DMS114 treated with DMSO at 0.1 percent for 48 hours (cell line): ENCODE measurements at regions not wholly inside any gene's neighbourhood (a gene's known extent, or its start where the extent isn't known, plus 50 kb on each side); places are given as distances from the start of the nearest gene placed in this dataset.

Experiments
- DNase-seq: peaks from one replicate; lab custom pipeline; 2025; ENCODE audit not compliant: unreplicated experiment; lab: John Stamatoyannopoulos, UW

DNA sequence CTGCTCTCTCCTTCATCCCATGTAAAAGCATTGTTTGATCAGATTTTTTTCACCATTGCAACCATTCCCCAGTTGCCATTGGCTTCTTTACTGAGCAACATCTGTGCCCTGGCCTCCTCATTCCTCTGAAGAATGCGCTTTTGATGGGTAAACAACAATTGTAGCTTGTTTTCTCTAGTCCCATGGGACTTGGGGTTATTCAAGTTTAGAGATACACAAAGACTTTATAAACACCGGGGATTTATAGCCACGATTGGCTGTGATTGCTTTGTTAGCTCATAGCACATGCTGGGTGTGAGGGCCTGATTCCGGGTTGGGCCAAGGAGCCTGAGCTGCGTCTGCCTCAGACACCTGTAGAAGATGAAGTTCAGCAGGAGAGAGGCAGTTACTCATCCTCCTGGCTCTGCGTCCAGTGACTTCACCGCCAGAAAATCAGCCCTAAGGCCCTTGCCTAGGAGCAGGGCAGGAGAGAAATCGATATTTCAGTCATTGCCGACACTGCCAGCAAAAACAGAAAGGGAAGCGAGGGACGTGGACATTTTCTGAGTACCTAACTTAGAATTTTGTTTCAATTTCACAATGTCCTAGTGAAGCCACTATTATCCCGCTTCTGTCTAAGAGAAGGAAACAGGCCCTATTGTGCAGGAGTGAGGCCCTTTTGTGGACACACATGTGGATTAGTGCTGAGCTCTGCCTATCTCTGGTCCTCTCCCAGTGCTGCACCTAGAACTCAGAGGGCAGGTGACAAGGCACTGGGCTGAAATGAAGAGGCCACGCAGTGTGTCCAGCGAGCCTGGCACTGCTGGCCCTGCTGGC lies 159.8 kb upstream of the USP24 start:
- DNase-seq, result no peak

DNA sequence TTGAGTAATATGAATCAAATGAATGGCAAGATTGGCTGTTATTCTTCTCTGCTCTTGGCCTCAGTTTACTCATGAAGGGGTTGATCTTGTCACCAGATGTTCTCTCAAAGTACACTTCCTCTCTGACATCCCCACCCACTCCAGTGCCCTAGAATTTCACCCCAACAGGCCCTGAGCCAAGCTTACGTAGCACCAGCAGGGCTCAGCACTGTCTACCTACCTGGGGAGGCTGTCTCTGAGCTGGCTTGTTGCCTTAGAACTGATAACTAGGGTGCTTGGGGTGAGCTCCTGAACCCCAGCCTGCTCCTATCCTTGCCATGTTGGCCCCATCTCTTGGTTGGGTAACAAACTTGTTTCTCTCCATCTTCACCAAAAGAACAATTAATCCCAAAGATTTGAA lies 159.1 kb upstream of the USP24 start:
- DNase-seq, result no peak

DNA sequence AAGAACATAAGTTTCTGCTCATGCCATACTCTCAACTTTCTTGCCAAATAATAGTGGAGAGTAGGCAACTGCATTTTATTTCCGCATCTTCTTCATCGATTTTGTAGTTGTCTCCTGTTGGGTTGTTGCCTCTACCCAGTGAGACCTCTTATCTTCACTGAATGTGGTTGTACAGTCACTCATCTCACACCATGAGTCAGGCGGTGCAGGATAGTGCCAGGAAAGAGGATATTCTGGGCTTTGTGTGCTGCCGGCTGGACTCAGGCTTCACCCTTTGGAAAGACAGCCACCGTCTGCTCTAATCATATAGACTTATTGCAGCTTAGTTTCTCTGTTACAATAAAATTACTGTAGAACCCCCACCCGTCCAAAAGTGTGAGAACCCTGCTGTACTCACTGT lies 154.3 kb upstream of the USP24 start:
- no peak for DNase-seq

DNA sequence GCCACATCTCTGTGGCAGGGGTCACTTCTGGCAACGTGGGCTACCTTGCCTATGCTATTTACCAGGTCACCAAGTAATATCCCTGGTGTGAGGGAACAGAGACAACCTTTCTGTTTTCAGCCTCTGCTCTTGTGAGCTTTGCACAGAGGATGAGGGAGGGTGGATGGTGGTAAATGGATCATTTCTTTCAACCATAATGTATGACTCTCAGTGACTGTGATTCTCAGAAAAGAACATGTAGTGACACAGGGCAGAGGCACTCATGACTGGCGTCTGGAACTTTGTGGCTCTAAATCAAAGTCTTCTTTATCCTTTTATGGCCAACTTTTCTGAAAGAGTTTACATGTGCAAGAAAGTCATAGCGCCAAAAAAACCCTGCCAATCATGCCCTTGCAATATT lies 153.5 kb upstream of the USP24 start:
- DNase-seq, result no peak

DNA sequence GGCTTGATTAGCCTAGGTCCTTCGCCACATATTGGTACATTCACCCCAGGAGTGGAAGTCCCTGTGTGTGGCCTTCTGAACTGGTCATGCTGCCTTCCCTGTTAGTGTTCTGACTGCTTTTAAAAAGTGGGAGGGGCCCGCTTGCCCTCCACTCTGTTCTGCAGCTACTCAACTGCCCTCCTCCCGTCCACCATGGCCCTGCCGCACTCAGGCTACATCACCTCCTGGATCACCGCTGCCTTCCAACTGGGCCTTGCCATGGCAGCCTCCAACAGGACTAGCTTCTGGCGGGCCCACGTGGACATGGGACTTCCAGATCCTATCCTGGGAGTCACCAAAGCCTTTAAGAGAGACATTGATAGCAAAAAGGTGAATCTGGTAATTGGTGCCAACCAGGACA lies 152.1 kb upstream of the USP24 start:
- no peak for DNase-seq

- DNase-seq, result no peak
Measured at GRCh38 chr1:55364216-55364615, 149.1 kb upstream of the USP24 start.

- DNase-seq, result no peak
Measured at GRCh38 chr1:55363268-55363667, 148.1 kb upstream of the USP24 start.

- DNase-seq, result no peak
Measured at GRCh38 chr1:55362558-55362957, 147.4 kb upstream of the USP24 start.

DNA sequence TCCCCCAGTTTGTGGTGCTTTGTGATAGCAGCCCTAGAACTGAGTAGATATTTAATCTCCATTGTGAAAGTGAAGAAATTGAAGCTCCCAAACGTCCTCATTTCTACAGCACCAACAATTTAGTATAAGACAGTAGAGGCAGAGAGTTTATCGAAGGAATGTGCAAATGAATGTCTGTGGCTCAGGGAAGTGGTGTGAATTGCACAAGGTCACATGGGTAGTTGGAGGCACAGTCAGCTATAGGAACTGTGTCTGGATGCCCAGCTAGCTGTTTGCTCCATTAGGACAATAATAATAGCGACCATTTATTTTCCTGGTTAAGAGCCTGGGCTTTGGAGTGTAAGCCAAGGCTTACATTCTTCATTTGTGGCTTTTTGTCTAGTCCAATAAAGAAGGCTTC lies 144.4 kb upstream of the USP24 start:
- DNase-seq, result no peak

DNA sequence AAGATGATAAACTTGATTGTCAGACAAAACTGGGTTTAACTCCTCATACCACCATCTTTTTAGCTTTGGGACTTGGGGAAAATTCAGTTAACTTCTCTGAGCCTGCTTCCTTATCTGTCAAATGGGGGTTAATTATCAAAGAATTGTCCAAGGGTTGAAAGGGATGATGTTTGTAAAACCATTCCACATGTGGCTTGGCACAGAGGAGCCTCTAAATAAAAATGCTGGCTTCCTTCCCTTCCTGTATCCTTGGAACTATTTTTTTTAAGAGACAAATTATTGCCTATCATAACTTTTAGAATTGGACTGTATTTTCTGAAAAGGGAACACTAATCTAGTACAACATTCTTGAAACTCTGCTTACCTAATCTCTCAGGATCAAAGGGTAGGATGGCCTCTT lies 143.4 kb upstream of the USP24 start:
- no peak for DNase-seq

DNA sequence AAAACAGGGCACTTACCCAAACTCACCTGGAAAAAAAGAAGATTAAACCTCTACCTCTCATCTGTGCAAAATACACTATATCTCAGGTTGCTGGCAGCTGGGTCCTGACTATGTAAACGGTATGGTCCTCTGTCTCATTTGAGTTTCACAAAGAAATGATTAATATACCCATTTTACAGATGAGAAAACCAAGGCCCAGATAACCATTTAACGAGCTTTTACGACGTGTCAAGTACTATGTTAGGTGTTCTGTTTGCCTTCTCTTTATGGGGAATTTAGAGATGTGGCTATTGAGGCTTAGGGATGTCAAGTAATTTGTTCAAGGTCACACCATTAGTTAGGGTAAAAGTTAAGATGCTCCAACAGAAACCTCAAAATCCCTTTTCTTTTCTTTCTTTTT lies 140.4 kb upstream of the USP24 start:
- no peak for DNase-seq

- no peak for DNase-seq
Measured at GRCh38 chr1:55353707-55354620, 138.8 kb upstream of the USP24 start.

- DNase-seq, result no peak
Measured at GRCh38 chr1:55352811-55353180, 137.6 kb upstream of the USP24 start.

DNA sequence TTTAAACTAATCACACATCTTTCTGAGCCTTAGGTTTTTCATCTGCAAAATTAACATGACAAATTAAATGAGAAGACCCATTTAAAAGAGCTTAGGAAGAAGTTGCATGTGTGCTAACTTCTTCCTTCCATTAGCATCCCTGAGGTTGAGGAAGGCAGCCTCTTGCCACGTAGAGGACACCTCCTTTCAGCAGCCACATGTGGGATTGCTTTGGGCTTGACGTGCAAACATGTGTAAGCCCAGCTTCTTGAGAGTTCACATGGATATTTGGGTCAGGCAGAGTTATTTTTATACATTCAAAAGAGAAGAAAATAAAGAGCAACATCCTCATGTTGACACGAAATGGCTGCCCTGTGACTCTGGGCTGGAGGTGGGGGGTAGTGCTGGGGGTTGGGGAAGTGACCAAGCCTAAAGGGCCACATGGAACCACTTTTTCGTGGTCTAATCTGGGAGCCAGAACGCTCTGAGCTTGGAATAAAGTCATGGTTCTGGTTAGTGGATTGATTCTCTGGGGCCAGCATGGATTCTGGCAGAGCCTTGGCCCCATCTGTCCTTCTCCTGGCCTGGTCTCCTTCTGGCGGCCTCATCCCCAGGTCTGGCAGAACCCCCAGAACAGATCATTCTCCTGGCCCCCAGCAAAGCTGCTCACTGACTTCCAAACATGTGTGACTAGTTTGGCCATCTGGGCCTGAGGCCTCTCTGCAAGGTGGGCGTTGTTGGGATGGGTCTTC lies 137.1 kb upstream of the USP24 start:
- DNase-seq, result no peak

- DNase-seq, result no peak
Measured at GRCh38 chr1:55348356-55348755, 133.2 kb upstream of the USP24 start.

DNA sequence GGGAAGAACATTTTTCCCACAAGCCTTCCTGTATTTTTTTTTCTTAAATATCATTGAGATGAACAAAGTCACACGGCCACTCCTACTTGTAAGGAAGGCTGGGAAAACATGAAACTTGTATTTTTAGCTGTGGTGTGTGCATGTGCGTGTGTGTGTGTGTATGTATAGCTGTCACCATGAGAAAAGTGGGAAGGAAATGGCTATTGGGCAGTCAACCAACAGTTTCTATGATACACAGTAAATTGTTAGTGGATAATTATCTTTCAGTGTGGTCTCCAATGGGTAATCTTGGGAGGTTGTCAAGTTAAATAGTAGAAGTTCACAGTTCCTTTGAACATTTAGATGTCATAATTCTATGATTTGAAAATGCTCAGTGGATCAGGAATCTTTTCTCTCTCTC lies 132.7 kb upstream of the USP24 start:
- no peak for DNase-seq

- no peak for DNase-seq
Measured at GRCh38 chr1:55347041-55347440, 131.9 kb upstream of the USP24 start.

- no peak for DNase-seq
Measured at GRCh38 chr1:55346586-55346985, 131.4 kb upstream of the USP24 start.

DNA sequence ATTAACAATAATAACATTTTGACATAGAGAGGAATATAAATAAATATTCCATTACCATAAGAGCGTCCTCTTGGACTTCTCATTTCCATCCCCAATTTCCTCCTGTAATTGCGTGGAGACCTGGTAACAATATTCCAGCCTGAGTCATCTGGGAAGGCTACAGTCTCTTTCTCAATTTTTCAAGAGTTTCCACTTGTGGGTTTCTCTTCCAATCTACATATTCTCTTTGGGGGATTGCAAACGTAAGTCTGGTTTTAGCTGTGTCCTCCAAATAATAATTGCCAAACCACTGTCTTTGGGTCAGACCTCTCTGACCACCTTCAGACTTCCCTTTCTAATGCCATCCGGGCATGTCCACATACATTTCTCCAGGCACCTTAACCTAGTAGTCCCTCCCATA lies 124.5 kb upstream of the USP24 start:
- no peak for DNase-seq

DNA sequence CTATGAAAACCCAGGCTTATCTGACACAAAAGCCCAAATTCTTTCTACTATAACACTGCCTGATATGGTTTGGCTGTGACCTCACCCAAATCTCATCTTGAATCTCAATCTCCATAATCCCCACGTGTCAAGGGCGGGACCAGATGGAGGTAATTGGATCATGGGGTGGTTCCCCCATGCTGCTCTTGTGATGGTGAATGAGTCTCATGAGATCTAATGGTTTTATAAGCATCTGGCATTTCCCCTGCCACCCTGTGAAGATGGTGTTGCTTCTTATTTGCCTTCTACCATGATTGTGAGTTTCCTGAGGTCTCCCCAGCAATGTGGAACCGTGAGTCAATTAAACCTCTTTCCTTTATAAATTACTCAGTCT lies 123.3 kb upstream of the USP24 start:
- DNase-seq, result no peak

DNA sequence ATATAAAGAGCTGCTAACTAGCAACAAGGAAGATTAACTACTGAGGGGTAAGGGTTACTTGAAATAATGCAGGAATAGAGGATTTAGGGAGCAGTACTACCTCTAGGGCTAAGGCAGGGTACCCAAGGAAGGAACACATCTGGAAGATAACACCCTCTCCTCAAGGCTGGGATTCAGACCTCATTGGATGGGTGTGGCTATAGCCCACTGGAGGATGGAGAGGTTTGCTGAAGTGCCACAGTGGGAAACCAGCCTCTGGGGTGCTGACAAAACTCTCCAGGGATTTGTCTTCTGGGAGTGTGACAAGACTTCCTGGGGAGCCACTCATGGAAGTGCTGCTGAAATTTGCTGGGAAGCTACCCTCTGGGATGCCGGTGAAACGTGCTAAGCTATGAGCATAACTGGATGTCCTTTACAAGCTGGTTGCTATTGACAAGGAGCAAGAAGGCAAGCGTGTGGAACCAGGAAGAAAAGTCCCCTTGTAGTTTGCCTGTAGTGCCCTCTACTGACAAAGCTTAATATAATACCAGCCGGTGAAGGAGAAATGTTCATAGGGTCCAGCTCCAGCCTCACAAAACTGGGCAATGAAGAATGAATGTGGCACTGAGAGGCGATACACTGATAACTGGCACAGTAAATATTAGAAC lies 122.8 kb upstream of the USP24 start:
- DNase-seq, result peak; percentile 4
